ENCODE measurements at regions not wholly inside any gene's neighbourhood (a gene's known extent, or its start where the extent isn't known, plus 50 kb on each side); places are given as distances from the start of the nearest gene placed in this dataset.

DNA sequence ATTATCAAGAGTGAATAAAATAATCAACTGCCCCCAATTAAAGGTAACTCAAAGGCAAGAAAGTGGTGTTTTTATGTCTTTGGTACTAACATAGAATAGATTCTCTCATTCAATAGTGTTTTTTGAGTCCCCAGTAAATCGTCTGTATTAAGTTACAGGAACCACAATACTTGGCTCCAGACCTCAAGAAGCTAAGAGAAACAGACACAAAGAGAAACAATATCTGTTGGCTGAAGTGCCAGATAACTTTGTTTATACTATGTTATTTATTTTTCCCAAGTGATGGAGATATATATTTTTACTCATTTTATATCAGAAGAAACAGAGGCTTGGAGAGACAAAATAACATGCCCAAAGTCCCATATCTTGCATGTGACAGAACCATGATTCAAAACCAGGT is 201.7 kb upstream of the HNRNPA3 start:
- Histone ChIP-seq H3K4me3 (no peak overlapping the region), H3K36me3 (no peaks in the 10 kb centered on the region), H3K4me1 (no peaks in the 10 kb centered on the region), H3K9me3 (no peaks in the 10 kb centered on the region), H3K27me3 (no peaks in the 10 kb centered on the region), H3K27ac (no peak overlapping the region)
- FAIRE-seq = no peak
- TF ChIP-seq, protein P1, sequence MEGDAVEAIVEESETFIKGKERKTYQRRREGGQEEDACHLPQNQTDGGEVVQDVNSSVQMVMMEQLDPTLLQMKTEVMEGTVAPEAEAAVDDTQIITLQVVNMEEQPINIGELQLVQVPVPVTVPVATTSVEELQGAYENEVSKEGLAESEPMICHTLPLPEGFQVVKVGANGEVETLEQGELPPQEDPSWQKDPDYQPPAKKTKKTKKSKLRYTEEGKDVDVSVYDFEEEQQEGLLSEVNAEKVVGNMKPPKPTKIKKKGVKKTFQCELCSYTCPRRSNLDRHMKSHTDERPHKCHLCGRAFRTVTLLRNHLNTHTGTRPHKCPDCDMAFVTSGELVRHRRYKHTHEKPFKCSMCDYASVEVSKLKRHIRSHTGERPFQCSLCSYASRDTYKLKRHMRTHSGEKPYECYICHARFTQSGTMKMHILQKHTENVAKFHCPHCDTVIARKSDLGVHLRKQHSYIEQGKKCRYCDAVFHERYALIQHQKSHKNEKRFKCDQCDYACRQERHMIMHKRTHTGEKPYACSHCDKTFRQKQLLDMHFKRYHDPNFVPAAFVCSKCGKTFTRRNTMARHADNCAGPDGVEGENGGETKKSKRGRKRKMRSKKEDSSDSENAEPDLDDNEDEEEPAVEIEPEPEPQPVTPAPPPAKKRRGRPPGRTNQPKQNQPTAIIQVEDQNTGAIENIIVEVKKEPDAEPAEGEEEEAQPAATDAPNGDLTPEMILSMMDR (IDR thresholded peaks at IDR 0.05) = no peak
- WGBS, 2 donors = 12 to 13% methylated on average over 1 of the region's 1 CpG
- DNase-seq = no peak
- no peak for ATAC-seq
- intact Hi-C loops (cut with DNase I) = no loop called here

DNA sequence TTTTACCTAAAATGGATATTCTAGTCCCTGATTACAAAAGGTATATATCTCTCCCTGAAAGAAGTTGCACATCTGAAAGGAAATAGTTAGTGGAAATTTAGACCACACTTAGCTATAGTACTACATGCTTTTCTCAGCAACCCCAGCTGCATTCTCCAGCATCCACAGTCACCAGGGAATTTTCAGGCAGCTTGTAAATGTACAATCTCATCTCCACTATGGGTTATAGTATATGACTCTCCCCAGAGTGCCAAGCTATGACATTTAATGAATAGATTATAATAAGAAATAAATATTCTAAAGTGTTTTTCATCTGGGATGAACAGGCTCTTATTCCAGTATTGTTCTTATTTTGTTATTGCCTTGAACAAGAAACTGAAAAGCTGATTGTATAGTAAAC is 197.6 kb upstream of the HNRNPA3 start:
- ATAC-seq (no peak), DNase-seq (no peak), FAIRE-seq (no peak)
- Histone ChIP-seq H3K27ac (no peak overlapping the region), H3K4me3 (no peak overlapping the region), H3K9me3 (no peaks in the 10 kb centered on the region), H3K36me3 (no peaks in the 10 kb centered on the region), H3K27me3 (no peaks in the 10 kb centered on the region), H3K4me1 (no peaks in the 10 kb centered on the region)
- intact Hi-C loops (cut with DNase I) = no loop called here
- TF ChIP-seq, protein P1 (IDR thresholded peaks at IDR 0.05) = no peak

DNA sequence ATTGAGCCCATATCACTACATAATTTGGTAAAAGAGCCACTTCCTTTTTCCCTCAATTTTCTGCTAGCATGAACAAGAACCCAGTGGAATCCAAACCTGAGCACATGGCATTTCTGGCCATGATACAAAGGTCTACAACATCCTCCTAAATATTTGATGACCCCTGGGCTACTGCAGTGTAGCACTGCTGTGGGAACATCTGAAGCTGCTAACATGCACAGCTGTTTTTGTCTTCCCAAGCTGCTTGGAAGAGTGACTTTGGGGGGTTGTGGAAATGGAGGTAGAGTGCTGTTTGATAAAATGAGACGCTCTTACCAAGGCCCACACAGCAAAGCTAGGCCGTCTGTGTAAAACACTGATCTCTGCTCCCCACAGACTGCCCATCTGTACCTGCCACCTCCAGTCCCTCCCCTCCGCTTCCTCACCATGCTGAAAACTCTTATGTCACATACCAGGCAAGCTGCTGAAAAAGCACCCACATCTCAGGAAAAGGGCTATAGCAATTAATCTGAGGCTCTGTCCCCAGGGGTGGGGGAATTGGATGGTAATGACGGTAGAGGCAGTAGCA is 197.2 kb upstream of the HNRNPA3 start:
- no peak overlapping the region for H3K27ac ChIP-seq
- no peaks in the 10 kb centered on the region for H3K36me3 ChIP-seq
- WGBS, 2 donors = 56 to 60% methylated on average over 4 of the region's 4 CpGs
- intact Hi-C loops (cut with DNase I) = no loop called here
- H3K27me3 ChIP-seq = no peaks in the 10 kb centered on the region
- TF ChIP-seq, protein P1 (IDR thresholded peaks at IDR 0.05) = no peak
- DNase-seq = no peak
- no peak overlapping the region for H3K4me3 ChIP-seq
- no peaks in the 10 kb centered on the region for H3K4me1 ChIP-seq
- ATAC-seq = no peak
- no peak for FAIRE-seq
- H3K9me3 ChIP-seq = no peaks in the 10 kb centered on the region

DNA sequence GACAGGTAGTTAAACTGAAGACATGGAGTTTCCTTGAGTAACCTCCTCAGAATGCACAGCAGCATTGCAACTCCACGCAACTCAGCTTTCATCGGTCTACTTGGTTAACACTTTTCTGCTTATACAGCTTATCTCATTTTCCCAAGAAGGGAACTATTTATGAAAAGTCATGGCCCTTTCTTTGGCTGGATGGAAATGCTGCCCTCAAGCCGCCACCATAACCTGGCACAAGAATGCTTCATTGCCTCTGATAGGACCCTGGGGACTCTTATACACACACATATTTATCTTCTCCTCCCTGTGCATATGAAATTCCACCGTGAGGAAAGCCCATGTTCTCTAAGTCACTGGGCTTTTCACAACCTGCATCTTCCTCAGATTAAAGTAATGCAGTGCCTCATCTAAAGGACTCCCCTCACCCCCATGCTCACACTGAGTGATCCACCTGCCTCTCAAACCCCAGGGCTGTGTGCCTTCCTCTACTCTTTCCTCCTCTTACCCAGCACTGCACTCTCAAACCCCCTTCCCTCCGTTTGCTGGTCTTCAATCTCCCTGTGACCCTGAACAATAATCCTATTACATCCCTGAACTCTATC is 192.0 kb upstream of the HNRNPA3 start:
- no peaks in the 10 kb centered on the region for H3K27me3 ChIP-seq
- H3K4me1 ChIP-seq = no peaks in the 10 kb centered on the region
- FAIRE-seq (no peak), ATAC-seq (no peak), DNase-seq (no peak)
- H3K9me3 ChIP-seq = no peaks in the 10 kb centered on the region
- intact Hi-C loops (cut with DNase I) = no loop called here
- no peaks in the 10 kb centered on the region for H3K36me3 ChIP-seq
- H3K4me3 ChIP-seq = no peak overlapping the region
- H3K27ac ChIP-seq = no peak overlapping the region
- TF ChIP-seq, protein P1 (IDR thresholded peaks at IDR 0.05) = no peak
- 54 to 62% methylated on average over 5 of the region's 5 CpGs for WGBS, 2 donors

DNA sequence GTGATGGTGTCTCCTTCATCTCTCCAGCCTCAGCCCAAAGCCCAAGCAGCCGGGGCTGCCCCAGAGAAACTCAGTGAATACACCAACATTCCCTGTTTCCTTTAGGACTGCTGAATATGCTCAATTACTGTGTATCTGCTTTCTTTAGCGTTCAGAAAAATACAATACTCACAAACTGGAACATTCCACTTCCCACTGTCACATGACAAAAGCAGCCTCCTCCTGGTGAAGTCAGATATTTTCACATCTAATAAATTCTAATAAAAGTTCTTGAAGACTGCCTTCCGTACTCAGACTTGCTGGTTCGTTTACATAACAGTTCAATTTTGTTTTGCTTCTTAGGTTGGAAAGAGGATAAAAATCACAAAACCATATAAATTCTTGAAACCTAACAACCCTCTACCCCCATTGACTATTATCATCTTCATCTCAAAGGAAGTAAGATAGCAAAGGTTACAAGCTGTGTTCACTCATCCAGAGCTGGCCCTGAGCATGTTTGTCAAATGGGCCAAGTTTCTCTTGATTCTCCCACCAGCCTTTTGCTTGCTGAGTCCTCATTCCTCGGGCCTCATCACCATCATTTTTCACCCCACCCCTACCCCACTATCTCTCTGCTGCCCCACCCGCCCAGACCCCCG is 190.8 kb upstream of the HNRNPA3 start:
- no peaks in the 10 kb centered on the region for H3K36me3 ChIP-seq
- no peaks in the 10 kb centered on the region for H3K9me3 ChIP-seq
- DNase-seq = no peak
- WGBS, 2 donors = 62 to 64% methylated on average over 7 of the region's 7 CpGs
- H3K4me1 ChIP-seq = no peaks in the 10 kb centered on the region
- no peaks in the 10 kb centered on the region for H3K27me3 ChIP-seq
- H3K27ac ChIP-seq = no peak overlapping the region
- H3K4me3 ChIP-seq = no peak overlapping the region
- ATAC-seq = no peak
- intact Hi-C loops (cut with DNase I) = no loop called here
- TF ChIP-seq, protein P1 (IDR thresholded peaks at IDR 0.05) = no peak
- no peak for FAIRE-seq

Data from pancreas (tissue), 10 donors.